Activated CD4-positive, alpha-beta T cell treated with anti-CD3 and anti-CD28 coated beads for 48 hours (primary cell): ENCODE measurements at regions not wholly inside any gene's neighbourhood (a gene's known extent, or its start where the extent isn't known, plus 50 kb on each side); places are given as distances from the start of the nearest gene placed in this dataset.

Source experiments
- DNase-seq: peaks from one replicate; pipeline ENCODE4 v3.0.0-alpha.2; 2020

GRCh38 chr12:60148831-60149230, 553.0 kb downstream of the SLC16A7 start:
- no peak for DNase-seq

- no peak for DNase-seq
Measured at GRCh38 chr12:60152756-60153155, 556.9 kb downstream of the SLC16A7 start.

GRCh38 chr12:60159761-60160160, 563.9 kb downstream of the SLC16A7 start:
- no peak for DNase-seq

GRCh38 chr12:60162988-60163720, 567.3 kb downstream of the SLC16A7 start:
- DNase-seq = no peak

GRCh38 chr12:60165781-60166180, 570.0 kb downstream of the SLC16A7 start:
- DNase-seq = no peak

- DNase-seq = no peak
Measured at GRCh38 chr12:60168441-60168840, 572.6 kb downstream of the SLC16A7 start.

- DNase-seq = no peak
Measured at GRCh38 chr12:60169904-60170303, 574.1 kb downstream of the SLC16A7 start.

- DNase-seq = no peak
Measured at GRCh38 chr12:60172266-60173211, 576.7 kb downstream of the SLC16A7 start.

- no peak for DNase-seq
Measured at GRCh38 chr12:60173224-60174170, 577.7 kb downstream of the SLC16A7 start.

- no peak for DNase-seq
Measured at GRCh38 chr12:60174476-60174875, 578.6 kb downstream of the SLC16A7 start.

GRCh38 chr12:60174941-60175340, 579.1 kb downstream of the SLC16A7 start:
- DNase-seq = no peak

- no peak for DNase-seq
Measured at GRCh38 chr12:60176891-60177290, 581.1 kb downstream of the SLC16A7 start.

GRCh38 chr12:60180298-60180697, 584.5 kb downstream of the SLC16A7 start:
- DNase-seq = no peak

GRCh38 chr12:60182354-60182753, 586.5 kb downstream of the SLC16A7 start:
- DNase-seq = no peak

GRCh38 chr12:60184096-60184495, 588.3 kb downstream of the SLC16A7 start:
- no peak for DNase-seq

GRCh38 chr12:60185060-60185459, 589.2 kb downstream of the SLC16A7 start:
- DNase-seq = no peak

GRCh38 chr12:60191271-60191670, 595.4 kb downstream of the SLC16A7 start:
- DNase-seq = no peak

- no peak for DNase-seq
Measured at GRCh38 chr12:60191676-60192359, 596.0 kb downstream of the SLC16A7 start.

GRCh38 chr12:60194678-60195077, 598.8 kb downstream of the SLC16A7 start:
- no peak for DNase-seq

GRCh38 chr12:60195483-60195882, 599.7 kb downstream of the SLC16A7 start:
- DNase-seq = no peak

- no peak for DNase-seq
Measured at GRCh38 chr12:60196366-60196765, 600.5 kb downstream of the SLC16A7 start.

GRCh38 chr12:60197589-60197988, 601.8 kb downstream of the SLC16A7 start:
- DNase-seq = no peak
